GM18873 (cell line): ENCODE measurements at regions not wholly inside any gene's neighbourhood (a gene's known extent, or its start where the extent isn't known, plus 50 kb on each side); places are given as distances from the start of the nearest gene placed in this dataset.

Experiments
- ATAC-seq: cut with Tn5 transposase; IDR thresholded peaks from one replicate; pipeline ENCODE4 v1.9.1; 2021; ENCODE audit warnings: mild to moderate bottlenecking, moderate library complexity, moderate number of reproducible peaks; ENCODE audit not compliant: unreplicated experiment, low FRiP score

DNA sequence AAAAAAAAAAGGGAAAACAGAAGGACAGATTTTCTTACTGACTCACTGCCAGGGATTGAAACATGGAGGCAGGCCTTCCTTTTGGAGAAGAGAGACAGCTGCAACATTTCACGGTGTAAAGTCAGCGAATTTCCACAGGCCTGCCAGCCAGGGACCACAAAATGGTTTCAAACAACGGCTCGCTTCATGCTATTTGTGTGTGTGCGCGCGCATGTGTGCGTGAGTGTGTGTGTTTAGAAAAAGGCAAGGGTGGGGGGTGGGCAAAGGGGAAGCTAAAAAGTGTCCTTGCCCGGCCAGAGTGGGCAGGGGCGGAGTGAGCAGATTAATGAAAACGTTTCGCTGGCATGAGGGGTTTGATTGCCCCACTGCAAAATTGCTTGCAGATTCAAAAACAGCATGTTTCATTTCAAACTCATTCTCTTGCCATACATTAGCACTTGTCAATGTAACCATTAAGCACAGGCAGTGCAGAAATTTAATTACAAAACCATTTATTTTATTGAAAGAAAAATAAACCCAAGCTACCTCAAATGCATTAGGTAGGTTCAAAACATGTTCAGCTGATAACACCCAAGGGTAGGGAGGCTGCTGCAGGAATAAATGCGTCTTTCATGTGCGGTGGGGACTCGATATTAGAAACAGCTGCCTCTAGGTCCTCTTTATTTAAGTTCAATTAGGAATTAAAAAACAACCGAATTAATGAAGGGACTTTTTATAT is 182.1 kb upstream of the SIX2 start:
- ATAC-seq, result no peak

- no peak for ATAC-seq
These were observed 181.3 kb upstream of the SIX2 start for GRCh38 chr2:45190481-45190942.

GRCh38 chr2:45184606-45185005 is 175.4 kb upstream of the SIX2 start:
- no peak for ATAC-seq

- ATAC-seq, result no peak
These were observed 173.5 kb upstream of the SIX2 start for GRCh38 chr2:45182667-45183295.

DNA sequence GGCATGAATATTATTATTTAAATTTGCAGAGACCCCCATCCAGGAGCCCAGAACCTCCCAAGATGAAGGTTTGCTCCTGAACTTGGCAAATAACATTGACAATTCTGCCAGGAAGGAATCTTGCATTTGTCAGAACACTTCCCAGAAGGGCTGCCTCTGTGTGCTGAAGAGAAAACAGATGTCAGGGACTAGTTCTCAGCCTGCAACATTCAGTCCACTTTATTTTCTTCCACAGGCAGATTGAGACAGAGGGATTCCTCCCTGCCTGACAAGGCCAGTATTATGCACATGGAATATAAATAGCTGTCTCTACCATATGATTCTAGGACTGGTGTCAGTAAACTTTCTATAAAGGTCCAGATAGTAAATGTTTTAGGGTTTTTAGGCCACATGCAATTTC is 171.5 kb upstream of the SIX2 start:
- ATAC-seq, result no peak

- ATAC-seq, result no peak
These were observed 170.9 kb upstream of the SIX2 start for GRCh38 chr2:45180033-45180746.

DNA sequence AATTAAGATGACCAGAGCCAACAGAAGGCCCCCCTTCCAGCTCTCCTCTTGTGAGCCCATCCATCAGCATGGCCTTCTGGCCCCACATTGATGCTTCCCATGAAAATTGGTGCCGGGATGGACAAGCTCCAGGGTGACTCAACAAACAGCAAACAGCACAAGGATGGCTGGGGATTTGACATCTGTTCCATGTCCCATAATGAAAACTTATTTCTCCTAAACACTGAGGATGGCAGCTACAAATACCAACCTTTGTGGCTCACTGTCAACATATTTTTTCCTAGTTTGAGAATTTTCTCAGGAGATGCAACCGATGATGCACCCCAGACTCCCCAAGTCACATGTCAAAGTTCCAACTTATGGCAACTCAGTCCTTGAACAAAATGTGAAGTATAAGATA is 169.6 kb upstream of the SIX2 start:
- no peak for ATAC-seq

DNA sequence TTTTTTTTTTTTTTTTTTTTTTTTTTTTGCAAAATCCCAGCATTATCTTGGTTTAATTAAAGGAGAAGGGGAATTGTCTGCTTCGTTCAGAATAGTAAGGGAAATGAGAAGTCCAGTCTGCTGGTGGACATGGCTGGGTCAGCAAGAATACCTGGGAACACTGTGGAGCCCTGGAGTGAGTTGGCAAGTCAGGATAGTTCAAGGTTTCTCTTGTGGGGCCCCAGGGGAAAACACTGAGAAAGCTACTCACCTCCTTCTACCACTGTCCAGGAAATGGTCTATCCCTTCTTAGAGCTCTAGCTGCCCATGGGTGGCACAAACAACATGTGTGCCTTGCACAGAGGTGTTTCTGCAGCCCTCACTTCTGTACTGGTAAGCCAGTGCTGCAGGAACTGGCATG is 169.1 kb upstream of the SIX2 start:
- ATAC-seq, result no peak

DNA sequence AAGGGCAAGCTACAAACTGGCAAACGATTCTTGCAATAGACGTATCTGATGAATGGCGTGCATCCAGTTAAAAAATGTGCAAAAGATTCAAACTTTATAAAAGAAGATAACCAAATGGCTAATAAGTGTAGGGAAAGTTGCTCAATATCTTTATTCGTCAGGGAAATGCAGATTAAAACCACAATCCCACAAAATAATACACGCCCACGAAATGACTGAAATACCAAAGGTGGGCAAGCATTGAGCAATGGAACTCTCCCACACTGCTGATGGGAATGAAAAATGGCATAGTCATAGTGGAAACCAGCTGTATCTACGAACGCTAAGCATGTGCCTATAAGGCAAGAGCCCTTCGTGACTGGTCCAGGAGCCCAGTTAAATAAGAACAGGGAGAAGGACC is 168.6 kb upstream of the SIX2 start:
- ATAC-seq, result no peak

GRCh38 chr2:45176390-45176789 is 167.1 kb upstream of the SIX2 start:
- ATAC-seq, result no peak

- no peak for ATAC-seq
These were observed 164.3 kb upstream of the SIX2 start for GRCh38 chr2:45173513-45173912.

GRCh38 chr2:45172760-45173392 is 163.6 kb upstream of the SIX2 start:
- ATAC-seq, result no peak

DNA sequence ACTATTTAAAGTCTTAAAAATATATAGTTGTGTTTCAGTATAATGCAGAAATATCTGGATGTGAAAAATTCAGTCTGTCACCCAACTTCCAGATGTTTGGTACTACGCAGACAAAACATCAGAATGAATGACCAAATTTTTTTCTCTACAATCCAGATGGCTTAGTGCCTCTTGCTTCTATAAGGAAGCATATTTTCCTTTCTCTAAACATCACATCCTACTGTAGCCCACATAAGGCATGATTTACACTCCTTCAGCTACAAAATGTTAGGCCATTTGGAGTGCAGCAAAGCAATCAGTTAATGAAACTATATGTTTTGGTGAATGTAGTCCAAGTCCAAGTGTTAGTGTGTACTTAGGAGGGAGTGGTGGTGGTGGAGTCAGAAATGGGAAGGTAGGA is 162.9 kb upstream of the SIX2 start:
- ATAC-seq, result no peak

DNA sequence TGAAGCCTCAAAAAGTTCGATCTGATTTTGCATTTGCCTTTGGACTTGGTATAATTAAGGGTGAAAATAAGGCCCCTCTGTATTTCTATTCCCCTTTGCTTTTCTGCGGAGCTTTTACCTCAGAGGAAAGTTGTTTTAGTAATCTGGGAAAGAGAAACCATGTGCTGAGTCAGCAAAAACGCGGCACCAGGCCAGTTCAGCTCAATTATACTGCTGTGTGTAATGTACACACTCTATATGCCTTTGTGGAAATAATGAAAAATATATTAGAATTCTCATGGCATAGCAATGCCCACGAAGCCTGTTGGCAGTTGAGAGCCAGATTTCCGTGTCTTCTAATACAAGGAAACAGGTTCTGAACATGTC is 161.9 kb upstream of the SIX2 start:
- ATAC-seq, result no peak

DNA sequence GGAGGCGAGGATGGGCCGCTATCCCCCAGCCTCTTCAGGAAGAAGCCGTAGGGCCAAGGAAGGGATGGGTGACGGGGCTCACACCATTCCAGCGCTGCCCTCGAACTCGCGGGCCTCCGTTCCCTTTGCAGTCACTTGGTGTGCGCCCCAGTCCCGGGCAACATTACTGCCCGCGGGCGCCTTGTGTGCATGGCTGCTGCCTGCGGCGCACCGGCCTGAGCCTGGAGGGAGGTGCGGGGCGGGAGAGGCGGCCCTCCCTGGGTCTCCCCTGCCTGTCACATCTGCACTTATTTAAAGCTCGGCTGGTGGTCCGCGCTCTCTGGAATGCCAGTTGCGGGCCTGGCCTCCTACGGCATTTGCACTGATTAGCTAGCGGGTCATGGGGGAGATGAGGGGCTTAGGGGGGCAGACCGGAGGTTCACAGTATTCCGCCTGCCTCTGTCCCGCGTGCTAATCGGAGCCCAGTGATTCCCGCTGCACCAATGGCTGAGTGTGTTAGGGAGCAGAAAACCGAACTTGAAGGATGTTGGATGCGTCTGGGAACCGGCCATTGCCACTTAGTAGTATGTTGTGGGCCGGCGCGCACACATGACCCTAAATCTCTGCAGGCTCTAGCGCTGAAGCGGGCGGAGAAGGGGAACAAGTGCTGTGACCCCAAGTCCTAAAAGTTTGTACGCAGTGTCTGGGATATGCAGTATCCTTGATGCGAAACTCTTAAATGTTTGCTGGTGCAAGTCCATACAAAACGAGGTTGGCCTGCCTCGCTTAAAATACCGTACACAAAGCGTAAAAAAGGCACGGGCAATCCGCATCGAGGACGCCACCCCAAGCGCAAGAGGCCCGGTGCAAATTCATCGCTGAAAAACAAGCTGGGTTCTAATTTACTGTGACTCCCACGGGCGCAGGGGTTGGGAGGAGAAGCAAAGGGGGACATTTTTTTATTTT is 161.2 kb upstream of the SIX2 start:
- ATAC-seq, result no peak

GRCh38 chr2:45169339-45170190 is 160.3 kb upstream of the SIX2 start:
- ATAC-seq, result no peak

DNA sequence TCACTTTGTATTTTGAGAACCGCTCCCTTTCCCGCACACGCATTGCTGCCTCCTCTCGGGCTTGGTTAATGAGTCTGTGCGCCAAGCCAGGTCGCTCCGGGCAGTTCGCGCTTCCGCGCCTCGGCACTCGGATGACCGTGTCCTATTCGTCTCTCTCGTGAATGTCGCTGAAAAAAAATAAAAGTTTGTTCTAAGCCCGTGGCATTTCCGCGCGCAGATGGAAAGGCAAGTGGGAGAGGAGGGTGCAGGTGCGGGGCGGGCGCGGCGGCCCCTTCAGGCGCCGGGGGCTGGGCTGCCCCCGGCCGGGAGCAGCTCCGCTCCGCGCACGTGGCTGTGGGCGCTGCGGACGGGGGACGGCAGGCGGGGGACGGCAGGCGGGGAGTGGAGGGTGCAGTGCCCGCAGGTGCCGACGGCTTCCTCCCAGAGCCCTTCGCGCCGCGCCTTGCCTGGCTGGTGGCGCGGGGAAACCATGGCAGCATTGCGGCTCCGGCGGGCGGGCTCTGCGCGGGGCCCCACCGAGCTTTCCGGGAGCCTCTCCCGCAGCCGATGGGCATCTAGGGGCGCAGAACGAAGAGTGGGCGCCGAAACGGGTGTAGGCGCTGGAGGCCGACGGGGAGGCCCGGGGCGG is 159.6 kb upstream of the SIX2 start:
- ATAC-seq, result no peak

DNA sequence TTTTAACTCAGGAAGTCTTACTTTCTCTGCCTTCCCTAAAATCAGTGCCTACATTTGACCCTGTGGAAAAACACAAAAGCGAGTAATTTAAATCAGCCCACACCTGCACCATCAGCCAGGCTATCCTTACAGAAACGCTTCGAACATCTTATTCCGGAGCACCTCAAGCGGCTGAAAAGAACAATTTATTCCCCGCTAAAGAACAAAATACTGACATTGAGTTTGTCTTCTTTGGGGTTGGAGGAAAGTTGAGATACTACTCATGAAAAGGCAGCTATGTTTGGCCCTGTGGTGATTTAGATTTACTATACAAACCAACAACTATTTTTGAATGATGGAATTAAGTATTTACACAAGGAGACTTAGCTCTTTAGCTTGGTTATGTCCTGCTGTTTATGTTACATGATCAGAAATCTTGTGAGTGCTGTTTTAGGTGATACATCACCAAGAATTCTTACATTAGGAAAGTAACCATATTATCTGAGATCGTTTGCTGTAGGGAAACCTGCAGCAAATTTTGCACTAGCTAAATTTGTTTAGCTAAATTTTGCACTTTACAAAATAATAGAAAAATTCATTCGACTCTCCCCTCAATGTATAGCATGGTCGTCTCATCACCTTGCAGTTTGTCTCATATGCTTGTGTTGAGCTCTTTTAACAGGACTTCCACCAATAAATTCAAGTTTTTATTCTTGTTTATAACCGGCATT is 158.8 kb upstream of the SIX2 start:
- no peak for ATAC-seq
